ENCODE measurements at regions not wholly inside any gene's neighbourhood (a gene's known extent, or its start where the extent isn't known, plus 50 kb on each side); places are given as distances from the start of the nearest gene placed in this dataset.

DNA sequence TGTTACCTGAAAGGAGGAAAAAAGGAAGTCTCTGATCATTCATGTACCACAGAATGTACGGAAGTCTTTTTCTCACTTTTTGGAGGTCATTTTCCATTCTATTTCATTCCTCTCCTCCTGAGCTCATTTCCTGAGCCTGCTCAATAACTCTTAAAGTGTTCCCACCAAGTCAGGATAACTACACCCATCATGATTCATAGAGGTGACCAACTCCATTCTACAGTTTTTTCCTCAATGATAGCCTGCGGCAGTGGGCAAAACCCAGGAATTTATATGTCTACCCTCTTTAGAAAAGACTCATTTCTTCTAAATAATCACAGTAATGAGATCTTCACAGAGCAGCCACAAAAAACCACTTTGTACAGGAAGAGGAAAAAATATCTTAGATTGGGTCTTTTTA lies 372.5 kb downstream of the RBM43 start (continued):
- TF ChIP-seq ZNF462 (CRISPR knock-in tag; IDR thresholded peaks at IDR 0.05) (no peak), JUNB (IDR thresholded peaks at IDR 0.05; ENCODE audit: unreplicated experiment) (no peak), EZH2 (IDR thresholded peaks at IDR 0.05; ENCODE audit: low read depth, unreplicated experiment) (no peak), POLR2AphosphoS5 (IDR thresholded peaks at IDR 0.05; ENCODE audit: low read depth) (no peak), CTCF (conservative IDR thresholded peaks at IDR 0.05; ENCODE audit: low read depth in 2 of 2) (no peak), STAT1 (IDR thresholded peaks at IDR 0.05; ENCODE audit: unreplicated experiment) (no peak)

DNA sequence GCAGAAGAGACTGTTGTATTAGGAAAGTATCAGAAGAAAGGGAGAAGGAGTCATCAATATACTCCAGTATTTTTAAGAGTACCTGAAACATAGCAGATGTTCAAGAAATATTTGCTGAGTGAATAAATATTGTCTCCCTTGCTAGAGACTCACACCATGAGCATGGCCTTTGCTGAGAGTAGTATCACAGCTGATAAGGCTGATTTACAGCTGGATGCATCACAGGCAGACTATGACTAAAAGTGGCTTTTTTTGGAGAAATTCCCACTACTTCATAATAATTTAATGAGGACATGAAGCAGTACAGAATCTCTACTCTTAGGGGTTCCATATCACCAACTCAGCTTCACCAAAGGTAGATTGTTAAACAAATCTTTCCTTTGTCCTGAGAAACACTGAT lies 373.3 kb downstream of the RBM43 start:
- H3K4me2 ChIP-seq, result no peak overlapping the region
- H3K27me3 Mint-ChIP-seq (ENCODE audit: insufficient read depth, low read depth, poor library complexity), result no peaks in the 10 kb centered on the region
- H3K9me2 ChIP-seq (ENCODE audit: insufficient read depth), result no peaks in the 10 kb centered on the region; the same call in 1 of the 2 replicates
- no peaks in the 10 kb centered on the region for H4K20me1 ChIP-seq (replicated peaks; ENCODE audit: insufficient read depth)
- H3K79me2 ChIP-seq (replicated peaks; ENCODE audit: insufficient read depth), result no peaks in the 10 kb centered on the region
- H2AFZ ChIP-seq, result no peak overlapping the region
- H3K4me3 ChIP-seq, result no peak overlapping the region
- H3K27me3 ChIP-seq (ENCODE audit: insufficient read depth), result no peaks in the 10 kb centered on the region
- no peaks in the 10 kb centered on the region for H3K4me1 ChIP-seq (ENCODE audit: insufficient read depth)
- no peak for ATAC-seq
- H3K4me1 Mint-ChIP-seq, result no peaks in the 10 kb centered on the region
- no peak overlapping the region for H3K27ac Mint-ChIP-seq
- H3K27ac ChIP-seq (ENCODE audit: low read depth), result no peak overlapping the region
- DNase-seq (ENCODE audit: low spot score), result no peak
- H3K36me3 Mint-ChIP-seq (ENCODE audit: low read depth), result peaks cover 4% of the 10 kb centered on the region; the same call in 1 of the 3 replicates
- no peaks in the 10 kb centered on the region for H3F3A ChIP-seq (replicated peaks; ENCODE audit: low read depth)
- H3K9me3 Mint-ChIP-seq, result peaks cover 2% of the 10 kb centered on the region; the same call in 1 of the 3 replicates
- peaks cover 6% of the 10 kb centered on the region; the same call in 1 of the 2 replicates for H3K36me3 ChIP-seq (ENCODE audit: insufficient read depth)
- H3K4me3 Mint-ChIP-seq, result no peak overlapping the region
- TF ChIP-seq CREB1 (CRISPR knock-in tag; IDR thresholded peaks at IDR 0.05; ENCODE audit: low read depth) (no peak), EZH2phosphoT487 (IDR thresholded peaks at IDR 0.05; ENCODE audit: unreplicated experiment) (no peak), ZNF114 (CRISPR knock-in tag; IDR thresholded peaks at IDR 0.05) (no peak), ZNF331 (CRISPR knock-in tag; IDR thresholded peaks at IDR 0.05; ENCODE audit: low read depth) (no peak), STAT1 (IDR thresholded peaks at IDR 0.05; ENCODE audit: unreplicated experiment) (no peak), CTCF (conservative IDR thresholded peaks at IDR 0.05; ENCODE audit: low read depth in 2 of 2) (no peak)

Measured in GM23338 (cell line).